Spleen (tissue), 7 donors: ENCODE measurements at regions not wholly inside any gene's neighbourhood (a gene's known extent, or its start where the extent isn't known, plus 50 kb on each side); places are given as distances from the start of the nearest gene placed in this dataset.

ENCODE experiments used
- CTCF ChIP-seq, 11 experiments: fragments of 200-600 bp in 7 of 11; fragments of 450-650 bp in 4 of 11; sonication (generic) in 4 of 11; IDR thresholded peaks in 8 of 11; conservative IDR thresholded peaks in 3 of 11; 1 replicate in 7 of 11; 2 replicates in 4 of 11; pipeline versions ENCODE4 v1.4.0 to v1.8.0; 2016 to 2021; ENCODE audit warnings: antibody characterized with exemption in 11 of 11, inconsistent platforms in 4 of 11, mild to moderate bottlenecking in 1 of 11
- POLR2A ChIP-seq, 3 donors: fragments of 450-650 bp; IDR thresholded peaks; one replicate each; pipeline ENCODE4 v1.5.1; 2017; ENCODE audit warnings: antibody characterized with exemption in 3 of 3, mild to moderate bottlenecking in 1 of 3
- POLR2AphosphoS5 ChIP-seq, 3 donors: sonication (generic); formaldehyde crosslinking; IDR thresholded peaks; one replicate each; pipeline ENCODE4 v1.5.1; 2017; ENCODE audit warnings: antibody characterized with exemption in 3 of 3
- donor health status: DM: no; HTN: no; CAD: no; lungs with moderate emphysema.
- donor health status: DM: no; HTN: no; CAD: no.
- donor health status: DM: no; HTN: no; CAD: no.

- TF ChIP-seq CTCF (IDR thresholded peaks at IDR 0.05 in 8 of 11, conservative IDR thresholded peaks at IDR 0.05 in 3 of 11) (no peak), POLR2AphosphoS5 (IDR thresholded peaks at IDR 0.05) (no peak), POLR2A (IDR thresholded peaks at IDR 0.05) (no peak)
Measured at GRCh38 chr2:198471291-198471690, 666.9 kb downstream of the PLCL1 start.
